ENCODE measurements at regions not wholly inside any gene's neighbourhood (a gene's known extent, or its start where the extent isn't known, plus 50 kb on each side); places are given as distances from the start of the nearest gene placed in this dataset.

DNA sequence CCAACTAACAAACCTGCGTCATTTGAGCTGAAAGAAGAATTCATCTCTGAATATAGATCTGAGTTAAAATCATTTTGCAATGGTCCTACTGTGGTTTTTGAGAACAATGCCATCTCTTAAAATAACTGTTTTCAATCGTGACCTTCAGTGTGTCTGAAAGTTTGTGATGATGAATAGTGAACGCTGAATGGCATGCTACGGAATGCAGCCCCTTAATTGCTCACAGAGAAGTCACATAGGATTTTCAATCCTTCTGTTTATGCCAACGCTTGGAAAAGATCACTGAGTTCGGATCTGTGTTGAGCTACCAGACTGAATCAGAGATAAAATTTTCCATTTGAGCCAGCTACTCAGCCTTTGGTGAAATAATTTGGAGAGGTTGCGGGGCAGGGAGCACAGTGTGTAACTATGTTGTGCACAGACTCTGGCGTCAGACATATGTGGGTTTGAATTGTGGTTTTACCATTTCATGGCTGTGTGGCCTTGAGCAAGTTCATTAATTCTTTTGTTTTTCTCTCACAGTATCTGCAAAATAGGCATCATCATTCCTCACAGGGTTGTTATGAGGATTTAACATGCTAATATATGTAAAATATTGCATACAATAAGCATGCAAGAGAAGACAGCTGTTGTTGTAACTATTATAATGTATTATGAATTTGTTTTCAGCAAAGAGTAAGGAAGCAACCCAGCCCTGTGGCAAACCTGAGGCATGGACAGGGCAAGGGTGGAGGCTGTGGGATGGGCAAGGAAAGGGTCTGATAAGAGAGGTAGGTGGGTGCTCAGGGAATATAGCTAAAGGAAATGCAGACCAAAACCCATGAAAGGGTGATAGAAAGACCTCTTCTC, 679.9 kb downstream of the KCNA4 start:
- no peak for DNase-seq

- no peak for DNase-seq
Observed at GRCh38 chr11:29334776-29335130, 682.1 kb downstream of the KCNA4 start.

DNA sequence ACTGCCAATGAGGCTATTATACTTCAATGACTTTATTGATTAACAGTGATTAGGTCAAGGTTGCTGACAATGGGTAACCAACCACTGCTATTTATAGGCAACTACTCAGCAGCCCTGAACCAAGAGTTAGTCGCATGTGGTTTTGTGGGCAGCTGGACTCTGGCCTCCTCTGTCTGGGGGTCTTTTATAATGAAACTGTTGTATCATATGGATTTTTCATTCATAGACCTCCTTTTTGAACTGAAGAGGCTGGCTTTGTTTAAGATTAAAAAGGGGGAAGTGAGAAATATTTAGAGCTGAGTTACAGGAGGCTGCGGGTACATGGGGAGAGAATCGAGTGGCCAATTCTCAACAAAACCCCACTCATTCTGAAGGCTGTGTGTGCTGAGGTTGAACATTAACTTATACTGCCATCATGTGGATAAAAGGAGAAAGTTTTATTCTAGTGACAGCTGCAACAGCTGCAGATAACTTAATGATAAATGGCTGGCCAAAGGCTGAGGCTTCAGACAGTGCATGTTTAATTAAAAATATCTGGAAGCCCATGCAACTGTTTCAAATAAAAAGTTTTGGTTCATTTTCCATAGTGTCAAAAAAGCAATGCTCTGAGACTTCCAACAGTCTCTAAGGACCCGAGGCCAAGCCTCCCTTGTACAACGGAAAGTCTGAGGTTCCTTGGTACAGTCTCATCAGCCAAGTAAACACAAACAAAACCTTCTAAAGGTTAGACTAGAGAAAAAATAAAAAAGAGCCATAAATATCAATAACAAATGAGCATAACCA, 682.6 kb downstream of the KCNA4 start:
- DNase-seq: peak; percentile 1

DNA sequence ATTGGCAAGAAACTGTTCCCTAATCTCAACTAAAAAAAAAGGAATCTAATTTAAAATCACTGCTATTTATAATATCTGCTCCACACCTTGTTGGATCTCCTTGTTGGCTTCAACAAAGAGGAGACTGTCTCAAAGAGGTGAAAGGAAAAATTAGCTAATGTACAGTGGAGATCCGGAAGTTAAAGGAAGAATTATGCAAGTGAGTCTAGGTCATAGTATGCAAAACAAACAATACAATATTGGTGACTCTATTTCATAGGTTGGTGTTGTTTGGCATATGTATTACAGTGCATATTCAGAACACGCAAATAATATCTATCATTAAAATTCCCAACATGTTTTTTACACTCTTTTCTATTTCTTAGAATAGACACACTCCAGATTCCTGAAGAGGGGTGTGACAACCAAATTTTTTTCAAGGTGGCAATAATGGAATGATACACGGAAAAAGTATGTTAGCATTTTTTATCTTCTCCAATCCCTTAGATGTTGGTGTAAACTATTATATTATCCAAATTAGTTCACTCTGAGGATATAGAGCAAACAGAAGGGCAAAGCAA, 685.3 kb downstream of the KCNA4 start:
- no peak for DNase-seq

DNA sequence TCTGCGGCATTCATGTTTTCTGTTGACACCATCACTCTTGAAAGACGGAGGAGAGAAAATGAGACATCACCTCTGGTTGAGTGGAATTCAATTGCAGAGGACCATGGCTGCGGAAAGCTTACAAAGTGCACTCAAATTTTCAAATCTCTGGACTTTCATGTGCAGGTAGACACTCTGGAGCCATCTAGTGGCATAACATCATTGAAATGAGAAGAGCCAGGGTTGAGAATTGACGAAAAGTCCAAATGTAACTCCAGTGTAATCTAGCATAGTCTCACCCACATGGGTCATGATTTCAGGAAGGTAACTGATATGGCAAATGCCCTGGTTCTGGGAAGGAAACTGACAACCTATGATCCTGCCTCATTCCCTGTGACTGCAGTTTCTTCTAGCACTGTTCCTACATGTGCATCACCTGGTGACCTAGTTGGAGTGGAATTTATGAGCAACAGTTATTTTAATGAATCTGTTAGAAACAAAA, 687.8 kb downstream of the KCNA4 start:
- peak; percentile 0 for DNase-seq

GRCh38 chr11:29327891-29328290, 688.9 kb downstream of the KCNA4 start:
- DNase-seq: no peak

GRCh38 chr11:29326757-29327156, 690.1 kb downstream of the KCNA4 start:
- no peak for DNase-seq

DNA sequence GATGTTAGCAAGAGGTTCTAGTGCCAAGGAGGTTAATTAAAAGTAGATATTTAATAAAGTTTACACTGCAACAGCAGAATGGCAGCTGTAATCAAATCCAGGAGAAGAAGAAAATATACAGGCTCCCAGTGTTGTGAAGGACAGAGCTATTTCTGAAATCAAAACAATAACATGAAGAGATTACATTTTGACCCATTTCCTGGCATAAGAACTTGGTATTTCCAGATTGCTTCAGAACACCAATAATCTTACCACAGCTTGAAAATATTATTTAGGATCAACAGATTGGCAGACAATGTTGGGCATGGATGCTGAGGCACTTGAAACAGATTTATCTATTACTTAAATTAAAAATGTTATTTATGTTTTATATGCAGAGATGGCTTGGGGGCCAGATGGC, 692.5 kb downstream of the KCNA4 start:
- DNase-seq: no peak

DNA sequence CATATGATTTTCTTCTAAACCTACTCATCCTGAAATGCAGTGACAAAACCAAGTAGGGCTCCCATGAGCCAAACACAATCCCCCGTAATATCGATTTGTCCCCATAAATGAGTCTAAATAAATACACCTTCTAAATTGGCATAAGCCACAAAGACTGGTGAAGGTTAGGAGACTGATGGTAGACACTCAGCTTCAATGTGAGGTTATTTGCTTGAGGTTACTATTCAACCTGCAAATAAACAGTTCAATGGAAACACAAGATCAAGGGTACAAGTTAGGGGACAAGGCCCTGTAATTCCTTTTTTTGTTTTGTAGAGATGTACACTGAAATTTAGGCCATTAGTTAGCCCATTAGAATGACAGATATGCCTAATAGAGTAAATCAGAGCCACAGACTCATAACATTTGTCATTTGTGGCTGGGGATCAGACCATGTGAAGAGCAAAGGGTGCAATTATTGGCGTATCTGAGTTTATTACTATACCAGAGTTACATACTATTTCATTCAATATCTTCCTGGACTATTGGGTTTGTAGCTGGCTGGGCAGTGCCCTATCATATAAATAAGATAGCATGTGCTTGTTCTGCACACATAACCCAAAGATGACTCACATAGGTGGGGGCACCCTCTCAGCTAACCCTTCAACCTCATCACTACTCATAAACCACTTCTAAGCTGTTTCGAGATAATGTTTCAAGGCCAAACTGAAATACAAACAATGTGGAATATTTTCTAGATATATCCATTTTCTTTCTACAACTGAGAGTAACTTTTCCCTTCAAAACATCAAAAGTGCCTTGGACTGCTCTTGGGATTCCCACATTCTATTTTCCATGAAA, 695.3 kb downstream of the KCNA4 start:
- DNase-seq: no peak

DNA sequence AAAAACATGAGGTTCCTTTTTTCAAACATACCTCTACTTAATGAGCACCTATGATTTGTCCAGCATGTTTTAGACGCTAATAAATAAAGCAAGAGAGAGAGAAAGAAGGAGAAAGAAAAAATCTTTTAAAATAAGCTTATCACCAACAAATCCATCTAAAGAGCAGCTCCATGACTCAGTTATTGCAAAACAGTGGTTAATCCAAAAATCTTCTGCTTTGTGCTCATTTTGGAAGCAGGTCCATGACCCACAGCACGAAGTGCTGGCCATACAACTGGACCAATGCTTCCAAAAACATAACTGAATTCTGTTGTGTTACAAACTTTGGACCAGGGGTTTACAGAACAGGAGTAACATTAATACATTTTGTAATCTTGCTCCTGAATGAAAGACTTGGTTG, 696.6 kb downstream of the KCNA4 start:
- no peak for DNase-seq

- no peak for DNase-seq
Observed at GRCh38 chr11:29319210-29319609, 697.6 kb downstream of the KCNA4 start.

DNA sequence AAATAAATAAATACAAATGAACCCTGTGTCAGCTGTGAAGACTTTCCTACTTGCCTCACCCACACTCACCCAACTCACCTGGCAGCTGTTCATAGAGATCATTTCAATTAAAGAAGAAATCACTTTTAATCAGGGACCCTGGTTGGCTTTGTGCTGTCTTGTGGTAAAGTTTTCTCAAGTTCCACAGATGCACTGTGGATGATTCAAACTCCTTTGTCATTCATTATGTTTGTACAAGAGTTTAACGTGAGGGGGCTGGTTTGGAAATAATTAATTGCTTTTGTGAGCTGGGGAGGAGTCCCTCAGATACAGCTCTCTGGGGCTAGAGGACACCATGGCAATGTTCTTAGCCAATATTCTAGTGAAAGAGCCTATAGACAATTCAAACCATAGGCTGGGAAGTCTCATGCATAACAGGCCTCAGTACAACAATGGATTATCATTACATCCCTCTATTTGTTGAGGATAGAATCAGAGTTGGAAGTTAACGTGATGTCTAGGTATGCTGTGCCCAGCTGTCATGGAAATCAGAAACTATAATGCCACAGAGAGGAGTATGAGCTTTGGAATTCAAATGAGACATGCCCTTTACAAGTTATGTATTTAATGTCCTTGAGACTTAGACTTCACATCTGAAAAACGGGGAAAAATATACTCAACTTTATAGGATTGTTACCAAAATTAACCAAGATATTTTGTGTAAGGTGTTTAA, 698.5 kb downstream of the KCNA4 start:
- DNase-seq: no peak

DNA sequence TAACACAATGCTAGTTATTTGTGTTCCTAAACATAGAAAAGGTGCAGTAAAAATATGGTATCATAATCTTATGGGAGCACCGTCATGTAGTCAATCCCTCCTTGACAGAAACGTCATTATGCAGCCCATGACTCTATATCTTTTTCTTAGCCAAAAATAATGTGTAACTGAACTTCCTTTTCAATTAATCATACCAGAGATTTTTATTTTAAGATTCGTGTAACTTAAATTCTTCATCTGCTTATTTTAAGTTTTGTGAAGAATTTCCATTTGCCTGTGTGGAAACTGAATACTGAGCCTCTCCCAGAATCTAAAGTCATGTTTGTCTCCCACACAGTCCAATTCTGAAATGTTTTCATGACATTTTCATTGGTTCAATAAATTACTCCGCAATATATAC, 699.1 kb downstream of the KCNA4 start:
- DNase-seq: no peak

DNA sequence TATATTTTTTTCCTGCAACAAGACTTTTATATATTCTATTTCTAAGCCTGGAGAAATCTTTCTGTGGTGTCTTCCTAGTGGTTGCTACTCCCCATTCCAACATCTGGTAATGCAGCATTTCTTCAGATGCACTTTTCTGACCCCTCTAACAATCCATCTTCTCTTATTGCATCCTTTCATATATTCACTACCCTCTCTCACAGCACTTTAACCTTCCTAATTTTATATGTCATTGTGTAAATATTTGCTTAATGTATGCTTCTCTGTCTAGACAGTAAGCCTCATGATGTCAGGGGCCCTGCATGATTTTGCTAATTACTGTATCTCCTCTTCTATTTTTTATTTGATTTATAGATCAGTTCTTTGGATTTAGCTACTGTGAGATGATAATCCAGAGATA, 701.6 kb downstream of the KCNA4 start:
- no peak for DNase-seq

- DNase-seq: no peak
Observed at GRCh38 chr11:29314211-29314610, 702.6 kb downstream of the KCNA4 start.

GRCh38 chr11:29312812-29313211, 704.0 kb downstream of the KCNA4 start:
- DNase-seq: no peak

DNA sequence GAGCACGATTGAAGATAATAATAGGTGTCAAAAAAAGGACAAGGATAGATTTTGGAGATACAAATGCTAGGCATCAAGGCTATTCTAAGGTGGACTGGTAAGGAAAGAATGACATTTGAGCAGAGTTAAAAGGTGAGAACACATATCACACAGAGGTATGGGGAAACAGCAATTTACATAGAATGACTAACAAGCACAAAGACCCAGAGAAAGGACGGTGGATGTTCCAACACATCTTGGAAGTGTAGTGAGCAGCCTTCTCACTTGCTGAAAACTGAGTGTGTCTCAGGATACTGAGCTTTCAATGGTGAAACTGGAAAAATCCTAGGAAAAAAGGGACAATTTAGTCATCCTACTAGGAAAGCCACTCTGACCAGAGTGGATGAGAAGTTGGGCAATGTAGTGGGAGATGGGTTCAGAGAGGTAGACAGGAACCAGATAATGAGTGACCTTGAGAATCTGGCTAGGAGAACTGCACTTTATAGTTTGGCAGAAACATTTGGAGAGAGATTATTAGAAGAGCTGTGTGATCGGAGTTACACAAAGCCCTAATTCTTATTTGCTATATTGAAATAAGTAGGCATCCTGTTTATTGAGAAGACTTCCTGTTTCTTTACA, 706.0 kb downstream of the KCNA4 start:
- no peak for DNase-seq

GRCh38 chr11:29309992-29310391, 706.8 kb downstream of the KCNA4 start:
- no peak for DNase-seq

DNA sequence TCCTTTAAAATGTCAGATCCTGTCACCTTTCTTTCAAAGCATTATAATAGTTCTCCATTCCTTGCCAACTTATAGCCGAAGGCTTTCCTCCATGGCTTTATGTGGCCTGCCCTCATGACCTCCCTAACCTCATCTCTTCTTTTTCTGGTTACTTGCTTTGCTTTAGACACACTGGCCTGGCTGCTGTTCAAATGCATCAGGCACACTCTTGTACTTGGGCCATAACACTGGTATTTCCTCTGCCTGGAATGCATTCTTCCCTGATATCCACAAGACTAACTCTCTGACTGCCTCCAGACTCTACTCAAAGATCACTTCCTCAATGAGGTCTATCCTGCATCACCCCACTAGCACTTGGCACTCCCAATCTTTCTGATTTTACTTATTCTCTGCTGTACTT, 710.3 kb downstream of the KCNA4 start:
- no peak for DNase-seq

GRCh38 chr11:29305456-29306232, 711.2 kb downstream of the KCNA4 start:
- DNase-seq: no peak

DNA sequence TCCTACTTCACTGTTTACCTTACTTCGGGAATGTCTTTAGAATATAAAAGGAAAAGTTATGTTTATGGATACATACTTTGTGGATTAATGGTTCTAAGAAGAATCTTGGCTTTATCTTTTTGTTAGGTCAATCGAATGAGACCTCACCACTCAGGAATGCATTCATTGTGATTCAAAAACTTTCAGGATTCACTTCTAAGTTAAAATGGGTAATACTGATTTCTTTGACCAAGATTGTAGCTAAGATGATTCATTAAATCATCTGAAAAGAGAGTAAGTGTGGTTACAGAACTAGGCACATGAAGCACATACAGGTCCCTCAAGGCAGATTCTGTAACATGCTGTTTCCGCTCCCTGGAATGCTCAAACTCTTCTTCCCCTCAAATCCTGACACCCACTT, 716.4 kb downstream of the KCNA4 start:
- DNase-seq: no peak
